HG03066 (cell line): ENCODE measurements at regions not wholly inside any gene's neighbourhood (a gene's known extent, or its start where the extent isn't known, plus 50 kb on each side); places are given as distances from the start of the nearest gene placed in this dataset.
"Not testable (repeated sequence)": the region's sequence is repeated elsewhere in the genome, so short reads cannot be mapped to it uniquely, and the experiment has no call there.

ENCODE experiments used
- ATAC-seq: cut with Tn5 transposase; IDR thresholded peaks from one replicate; pipeline ENCODE4 v1.9.1; 2021; ENCODE audit warnings: low read depth; ENCODE audit not compliant: unreplicated experiment

GRCh38 chr1:105459759-105460158 is 1596.7 kb upstream of the PRMT6 start:
- ATAC-seq: no peak

- no peak for ATAC-seq
Observed at GRCh38 chr1:105462308-105462707, 1594.2 kb upstream of the PRMT6 start.

GRCh38 chr1:105467549-105467948 is 1588.9 kb upstream of the PRMT6 start:
- ATAC-seq: no peak

GRCh38 chr1:105470541-105470940 is 1585.9 kb upstream of the PRMT6 start:
- ATAC-seq: not testable (repeated sequence)

- no peak for ATAC-seq
Observed at GRCh38 chr1:105483436-105483835, 1573.0 kb upstream of the PRMT6 start.

GRCh38 chr1:105485207-105485606 is 1571.3 kb upstream of the PRMT6 start:
- no peak for ATAC-seq

GRCh38 chr1:105492921-105493320 is 1563.6 kb upstream of the PRMT6 start:
- ATAC-seq: no peak

- no peak for ATAC-seq
Observed at GRCh38 chr1:105516068-105516467, 1540.4 kb upstream of the PRMT6 start.

- ATAC-seq: no peak
Observed at GRCh38 chr1:105533996-105534395, 1522.5 kb upstream of the PRMT6 start.

GRCh38 chr1:105544475-105544874 is 1512.0 kb upstream of the PRMT6 start:
- ATAC-seq: no peak

- ATAC-seq: no peak
Observed at GRCh38 chr1:105556266-105556665, 1500.2 kb upstream of the PRMT6 start.

GRCh38 chr1:105558023-105558422 is 1498.5 kb upstream of the PRMT6 start:
- ATAC-seq: no peak

GRCh38 chr1:105565006-105565405 is 1491.5 kb upstream of the PRMT6 start:
- no peak for ATAC-seq

- no peak for ATAC-seq
Observed at GRCh38 chr1:105585791-105586190, 1470.7 kb upstream of the PRMT6 start.

GRCh38 chr1:105591681-105592080 is 1464.8 kb upstream of the PRMT6 start:
- ATAC-seq: no peak

GRCh38 chr1:105608713-105609112 is 1447.8 kb upstream of the PRMT6 start:
- no peak for ATAC-seq

- ATAC-seq: no peak
Observed at GRCh38 chr1:105626276-105626987, 1430.0 kb upstream of the PRMT6 start.

- ATAC-seq: not testable (repeated sequence)
Observed at GRCh38 chr1:105631153-105631744, 1425.2 kb upstream of the PRMT6 start.

- ATAC-seq: no peak
Observed at GRCh38 chr1:105632342-105633196, 1423.9 kb upstream of the PRMT6 start.

GRCh38 chr1:105636052-105636451 is 1420.4 kb upstream of the PRMT6 start:
- no peak for ATAC-seq

- ATAC-seq: no peak
Observed at GRCh38 chr1:105641407-105641806, 1415.1 kb upstream of the PRMT6 start.
